ENCODE measurements at regions not wholly inside any gene's neighbourhood (a gene's known extent, or its start where the extent isn't known, plus 50 kb on each side); places are given as distances from the start of the nearest gene placed in this dataset.

DNA sequence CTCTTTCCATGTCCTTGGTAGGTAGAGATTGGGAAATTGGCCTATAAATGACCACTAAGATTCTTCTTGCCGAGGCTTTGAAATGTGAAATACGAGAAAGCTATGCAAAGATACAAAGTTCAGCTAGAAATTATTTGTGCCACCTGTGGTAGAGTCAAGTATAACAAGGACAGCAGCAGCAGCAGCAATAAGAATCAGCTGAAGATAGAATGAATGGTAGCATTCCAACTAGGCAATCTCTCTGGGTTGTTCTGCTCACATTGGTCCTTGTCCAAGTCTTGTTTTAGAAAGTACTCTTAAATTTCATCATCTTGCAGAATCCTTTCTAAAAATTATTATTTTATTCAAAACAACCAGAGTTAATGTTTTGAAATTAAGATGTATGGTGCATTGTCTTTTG lies 67.8 kb upstream of the PCDH10 start:
- no peak for ATAC-seq (replicated peaks)
- no peak overlapping the region for H3K27ac Mint-ChIP-seq
- H3K4me3 Mint-ChIP-seq: no peak overlapping the region

DNA sequence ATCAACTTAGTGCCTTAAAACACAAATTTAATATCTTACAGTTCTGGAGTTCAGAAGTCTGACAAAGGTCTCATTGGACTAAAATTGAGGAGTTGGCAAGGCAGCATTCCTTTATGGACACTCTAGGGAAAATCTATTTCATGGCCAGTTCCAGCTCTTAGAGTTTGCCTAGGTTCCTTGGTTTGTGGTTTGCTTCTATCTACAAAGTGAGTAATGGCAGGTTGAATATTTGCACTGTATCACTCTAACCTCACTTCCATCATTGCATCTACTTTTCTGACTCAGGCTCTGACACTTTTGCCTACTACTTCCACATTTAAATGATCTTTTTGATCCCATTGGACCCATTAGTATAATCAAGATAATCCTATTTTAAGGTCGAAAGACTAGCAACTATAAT lies 64.7 kb upstream of the PCDH10 start:
- H3K4me3 Mint-ChIP-seq: no peak overlapping the region
- H3K36me3 Mint-ChIP-seq: no peaks in the 10 kb centered on the region
- no peak overlapping the region for H3K27ac Mint-ChIP-seq
- no peaks in the 10 kb centered on the region for H3K27me3 Mint-ChIP-seq
- ATAC-seq (replicated peaks) (no peak), DNase-seq (no peak)
- H3K4me1 Mint-ChIP-seq: no peaks in the 10 kb centered on the region
- H3K9me3 Mint-ChIP-seq: no peaks in the 10 kb centered on the region

More for the DNA sequence above, 67.8 kb upstream of the PCDH10 start:
- no peak for DNase-seq
- H3K4me1 Mint-ChIP-seq: no peaks in the 10 kb centered on the region
- peaks cover 1 to 9% of the 10 kb centered on the region in 2 donors for H3K9me3 Mint-ChIP-seq
- no peaks in the 10 kb centered on the region for H3K36me3 Mint-ChIP-seq
- no peaks in the 10 kb centered on the region for H3K27me3 Mint-ChIP-seq

DNA sequence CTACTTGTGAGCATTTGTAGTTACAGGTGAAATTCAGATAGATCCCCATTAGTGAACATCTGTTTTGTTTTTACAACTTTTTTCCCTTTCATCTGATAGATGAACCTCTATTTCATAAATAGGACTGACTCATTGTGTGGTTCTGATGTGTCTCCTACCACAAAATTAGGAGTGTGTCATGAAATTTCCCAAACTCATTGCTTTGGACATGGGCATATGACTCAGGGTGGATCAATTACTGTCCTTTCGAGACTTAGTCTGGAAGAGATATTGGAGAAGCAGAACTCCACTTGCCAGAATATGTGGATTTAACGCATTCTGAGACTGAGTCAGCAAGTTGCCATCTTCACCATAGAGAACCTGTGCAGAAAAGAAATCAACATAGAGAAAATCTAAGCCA lies 53.5 kb upstream of the PCDH10 start:
- no peak overlapping the region for H3K4me3 Mint-ChIP-seq

DNA sequence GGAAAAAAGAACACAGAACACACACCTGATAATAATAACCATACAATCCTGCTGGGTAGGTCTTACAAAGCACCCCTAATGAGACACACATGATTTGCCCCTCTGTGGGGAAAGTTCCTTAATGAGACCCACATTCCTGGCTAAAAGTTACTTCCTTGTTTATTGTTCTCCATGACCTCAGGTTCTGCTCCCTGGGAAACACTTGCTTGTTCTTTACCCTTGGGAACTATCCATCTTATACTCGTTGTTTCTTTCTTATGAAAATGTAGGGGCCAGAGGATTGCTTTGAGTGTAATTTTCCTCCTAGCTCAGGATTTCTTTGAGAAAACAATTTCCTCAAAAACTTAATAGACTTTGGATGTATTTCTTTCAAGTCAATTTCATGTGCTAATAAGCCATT lies 52.1 kb upstream of the PCDH10 start:
- H3K36me3 Mint-ChIP-seq: no peaks in the 10 kb centered on the region
- no peaks in the 10 kb centered on the region for H3K27me3 Mint-ChIP-seq
- peaks cover 0 to 4% of the 10 kb centered on the region in 2 donors for H3K9me3 Mint-ChIP-seq
- no peaks in the 10 kb centered on the region for H3K4me1 Mint-ChIP-seq
- H3K4me3 Mint-ChIP-seq: no peak overlapping the region
- no peak for ATAC-seq (replicated peaks)
- no peak for DNase-seq
- H3K27ac Mint-ChIP-seq: no peak overlapping the region

More for the DNA sequence above, 53.5 kb upstream of the PCDH10 start:
- H3K9me3 Mint-ChIP-seq: peaks cover 0 to 4% of the 10 kb centered on the region in 2 donors
- no peaks in the 10 kb centered on the region for H3K4me1 Mint-ChIP-seq
- no peaks in the 10 kb centered on the region for H3K36me3 Mint-ChIP-seq
- no peak overlapping the region for H3K27ac Mint-ChIP-seq
- no peak for DNase-seq
- ATAC-seq (replicated peaks): no peak
- H3K27me3 Mint-ChIP-seq: no peaks in the 10 kb centered on the region

Data from stimulated activated naive B cell treated with anti-CD40 and anti-IgM and Interleukin-4, amounts not matched to agents 10 μg/mL and 1 μg/mL and 100 μg/mL, for 72 hours (primary cell).